Ovary (tissue), 7 donors: ENCODE measurements at regions not wholly inside any gene's neighbourhood (a gene's known extent, or its start where the extent isn't known, plus 50 kb on each side); places are given as distances from the start of the nearest gene placed in this dataset.

ENCODE experiments used
- DNase-seq, 5 donors: peaks; one replicate each; pipeline ENCODE4 v3.0.0-alpha.2; 2019 to 2020
- H3K27ac ChIP-seq, 2 donors: fragments of 200-600 bp; one replicate each; pipeline versions ENCODE4 v1.5.1 to v1.8.0; 2019 to 2022
- H3K27me3 ChIP-seq: fragments of 200-600 bp; one replicate; pipeline ENCODE4 v1.8.0; 2022
- H3K36me3 ChIP-seq: fragments of 200-600 bp; sonication (generic); one replicate; pipeline ENCODE4 v1.5.1; 2019
- H3K4me1 ChIP-seq: one replicate; pipeline ENCODE4 v1.8.1; 2013; ENCODE audit warnings: mild to moderate bottlenecking, moderate library complexity; ENCODE audit not compliant: insufficient read depth
- H3K4me3 ChIP-seq: fragments of 200-600 bp; sonication (generic); one replicate; pipeline ENCODE4 v1.5.1; 2017
- H3K9me3 ChIP-seq, 2 donors: fragments of 200-600 bp in 1 of 2; sonication (generic) in 1 of 2; one replicate each; pipeline versions ENCODE4 v1.5.1 to v1.8.1; 2013 to 2019; ENCODE audit warnings: mild to moderate bottlenecking in 1 of 2, moderate library complexity in 1 of 2
- CTCF ChIP-seq, 3 donors: fragments of 450-650 bp in 2 of 3; fragments of 200-600 bp in 1 of 3; IDR thresholded peaks; one replicate each; pipeline versions ENCODE4 v1.5.1 to v1.8.0; 2016 to 2022; ENCODE audit warnings: antibody characterized with exemption in 3 of 3, mild to moderate bottlenecking in 1 of 3
- EP300 ChIP-seq: sonication (generic); formaldehyde crosslinking; IDR thresholded peaks from one replicate; pipeline ENCODE4 v1.6.1; 2017; ENCODE audit warnings: antibody characterized with exemption
- POLR2A ChIP-seq: fragments of 450-650 bp; IDR thresholded peaks from one replicate; pipeline ENCODE4 v1.6.1; 2017; ENCODE audit warnings: antibody characterized with exemption, mild to moderate bottlenecking, moderate library complexity
- WGBS, 3 donors: extraction: QIAGEN DNeasy Blood & Tissue Kit in 1 of 3; methylation state at CpG; one replicate each; pipeline versions ENCODE4 v1.1.5 to v1.1.7; 2013 to 2017; 5-methylcytosine and 5-hydroxymethylcytosine counted together
- intact Hi-C, 4 donors: fragments of 100-400 bp; cut with DNase I; formaldehyde crosslinking; loops; one replicate each; pipeline versions ENCODE4 v1.11.0 to v1.15.1; 2022 to 2023
- donor health status: DM: no; HTN: no; CAD: no; lungs with moderate emphysema.
- donor health status: DM: no; HTN: no; CAD: no.
- donor health status: Bipolar disorder and iron deficiency.
- donor health status: DM: no; HTN: no; CAD: no.
- donor health status: DM: yes; HTN: yes; CAD: no.

- Histone ChIP-seq H3K27ac (no peak overlapping the region), H3K4me3 (no peak overlapping the region), H3K4me1 (no peaks in the 10 kb centered on the region), H3K27me3 (no peaks in the 10 kb centered on the region), H3K36me3 (no peaks in the 10 kb centered on the region), H3K9me3 (no peaks in the 10 kb centered on the region)
- 54 to 62% (median 55%) methylated on average over 3 of the region's 3 CpGs for WGBS, 3 donors
- no peak for TF ChIP-seq POLR2A
- no peak for TF ChIP-seq EP300
- no peak for TF ChIP-seq CTCF (IDR thresholded peaks at IDR 0.05)
- intact Hi-C loops, result no loop called here
- DNase-seq, result no peak
Measured at GRCh38 chr5:26031481-26031880, 1006.9 kb downstream of the CDH9 start.

- Histone ChIP-seq H3K27me3 (no peaks in the 10 kb centered on the region), H3K9me3 (no peaks in the 10 kb centered on the region), H3K36me3 (no peaks in the 10 kb centered on the region), H3K4me3 (no peak overlapping the region), H3K4me1 (no peaks in the 10 kb centered on the region), H3K27ac (no peak overlapping the region)
- intact Hi-C loops, result no loop called here
- 71 to 73% (median 72%) methylated on average over 4 of the region's 4 CpGs for WGBS, 3 donors
- DNase-seq, result no peak
- TF ChIP-seq CTCF (IDR thresholded peaks at IDR 0.05) (no peak), EP300 (no peak), POLR2A (no peak)
Measured at GRCh38 chr5:26026044-26026443, 1012.3 kb downstream of the CDH9 start.

- Histone ChIP-seq H3K4me1 (no peaks in the 10 kb centered on the region), H3K4me3 (no peak overlapping the region), H3K27me3 (no peaks in the 10 kb centered on the region), H3K9me3 (no peaks in the 10 kb centered on the region), H3K27ac (no peak overlapping the region), H3K36me3 (no peaks in the 10 kb centered on the region)
- WGBS, 3 donors, result 80 to 88% (median 84%) methylated on average over 1 of the region's 1 CpG
- TF ChIP-seq POLR2A (no peak), EP300 (no peak), CTCF (IDR thresholded peaks at IDR 0.05) (no peak)
- intact Hi-C loops, result no loop called here
- no peak for DNase-seq
Measured at GRCh38 chr5:26024774-26025173, 1013.6 kb downstream of the CDH9 start.

- no peak for DNase-seq
- no peaks in the 10 kb centered on the region for H3K9me3 ChIP-seq
- WGBS, 3 donors, result 27 to 35% (median 32%) methylated on average over 4 of the region's 4 CpGs
- H3K4me1 ChIP-seq, result no peaks in the 10 kb centered on the region
- H3K36me3 ChIP-seq, result no peaks in the 10 kb centered on the region
- H3K27me3 ChIP-seq, result no peaks in the 10 kb centered on the region
- no peak overlapping the region for H3K27ac ChIP-seq
- intact Hi-C loops, result no loop called here
- TF ChIP-seq POLR2A (no peak), EP300 (no peak), CTCF (IDR thresholded peaks at IDR 0.05) (no peak)
- H3K4me3 ChIP-seq, result no peak overlapping the region
Measured at GRCh38 chr5:26023361-26023760, 1015.0 kb downstream of the CDH9 start.

GRCh38 chr5:26014206-26014605 is 1024.2 kb downstream of the CDH9 start:
- Histone ChIP-seq H3K4me1 (no peaks in the 10 kb centered on the region), H3K27ac (no peak overlapping the region), H3K27me3 (no peaks in the 10 kb centered on the region), H3K36me3 (no peaks in the 10 kb centered on the region), H3K4me3 (no peak overlapping the region), H3K9me3 (no peaks in the 10 kb centered on the region)
- intact Hi-C loops, result loop anchor here in 1 of 4 donors (5.0 kb wide), 1 partner anchor 1367 kb away; no protein-coding TSS in a partner anchor
- 46 to 64% (median 53%) methylated on average over 1 of the region's 1 CpG for WGBS, 3 donors
- no peak for DNase-seq
- TF ChIP-seq EP300 (no peak), POLR2A (no peak), CTCF (IDR thresholded peaks at IDR 0.05) (no peak)
